ENCODE measurements at regions not wholly inside any gene's neighbourhood (a gene's known extent, or its start where the extent isn't known, plus 50 kb on each side); places are given as distances from the start of the nearest gene placed in this dataset.

DNA sequence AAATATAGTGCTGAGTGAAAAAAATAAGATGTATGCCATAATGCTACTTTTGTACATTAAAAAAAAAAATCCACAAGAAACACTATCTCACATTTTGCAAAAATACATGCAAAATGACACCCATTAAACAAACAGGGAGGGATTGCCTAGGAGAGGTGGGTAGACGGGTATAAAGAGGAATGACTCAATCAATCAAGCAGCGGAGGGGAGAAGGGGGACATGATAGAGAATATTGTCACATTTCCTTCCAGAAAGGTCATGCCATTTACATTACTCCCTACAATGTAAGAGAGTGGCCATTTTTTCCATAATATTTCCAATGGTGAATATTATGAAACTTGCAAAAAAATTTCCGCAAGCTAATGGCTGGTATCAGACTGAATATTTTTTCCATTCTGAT lies 542.3 kb upstream of the TNP1 start:
- Histone ChIP-seq H3K4me3 (no peak overlapping the region), H3K27ac (ENCODE audit: low read depth) (no peak overlapping the region), H3F3A (replicated peaks; ENCODE audit: low read depth) (no peaks in the 10 kb centered on the region), H3K4me1 (ENCODE audit: insufficient read depth) (peaks cover 16% of the 10 kb centered on the region), H3K36me3 (ENCODE audit: insufficient read depth) (no peaks in the 10 kb centered on the region), H3K79me2 (replicated peaks; ENCODE audit: insufficient read depth) (no peaks in the 10 kb centered on the region), H4K20me1 (replicated peaks; ENCODE audit: insufficient read depth) (no peaks in the 10 kb centered on the region), H3K27me3 (ENCODE audit: insufficient read depth) (no peaks in the 10 kb centered on the region), H3K4me2 (no peak overlapping the region), H3K9me2 (ENCODE audit: insufficient read depth) (0 out of 2 replicates have a peak, but pooled peaks cover 3% of the 10 kb centered on the region), H2AFZ (no peak overlapping the region)
- Mint-ChIP-seq H3K36me3 (ENCODE audit: low read depth) (no peaks in the 10 kb centered on the region), H3K27ac (no peak overlapping the region), H3K4me3 (no peak overlapping the region), H3K4me1 (peaks cover 18% of the 10 kb centered on the region), H3K9me3 (no peaks in the 10 kb centered on the region), H3K27me3 (ENCODE audit: insufficient read depth, low read depth, poor library complexity) (no peaks in the 10 kb centered on the region)
- no peak for ATAC-seq
- DNase-seq (ENCODE audit: low spot score), result no peak
- TF ChIP-seq CREB1 (CRISPR knock-in tag; IDR thresholded peaks at IDR 0.05; ENCODE audit: low read depth) (no peak), NANOG (IDR thresholded peaks at IDR 0.05; ENCODE audit: borderline replicate concordance) (no peak), POLR2AphosphoS5 (IDR thresholded peaks at IDR 0.05; ENCODE audit: low read depth) (no peak), ZNF331 (CRISPR knock-in tag; IDR thresholded peaks at IDR 0.05; ENCODE audit: low read depth) (no peak), EZH2phosphoT487 (IDR thresholded peaks at IDR 0.05; ENCODE audit: unreplicated experiment) (no peak), ZNF114 (CRISPR knock-in tag; IDR thresholded peaks at IDR 0.05) (no peak), JUNB (IDR thresholded peaks at IDR 0.05; ENCODE audit: unreplicated experiment) (no peak), EZH2 (IDR thresholded peaks at IDR 0.05; ENCODE audit: low read depth, unreplicated experiment) (no peak), STAT1 (IDR thresholded peaks at IDR 0.05; ENCODE audit: unreplicated experiment) (no peak)
- TF ChIP-seq, protein P1, sequence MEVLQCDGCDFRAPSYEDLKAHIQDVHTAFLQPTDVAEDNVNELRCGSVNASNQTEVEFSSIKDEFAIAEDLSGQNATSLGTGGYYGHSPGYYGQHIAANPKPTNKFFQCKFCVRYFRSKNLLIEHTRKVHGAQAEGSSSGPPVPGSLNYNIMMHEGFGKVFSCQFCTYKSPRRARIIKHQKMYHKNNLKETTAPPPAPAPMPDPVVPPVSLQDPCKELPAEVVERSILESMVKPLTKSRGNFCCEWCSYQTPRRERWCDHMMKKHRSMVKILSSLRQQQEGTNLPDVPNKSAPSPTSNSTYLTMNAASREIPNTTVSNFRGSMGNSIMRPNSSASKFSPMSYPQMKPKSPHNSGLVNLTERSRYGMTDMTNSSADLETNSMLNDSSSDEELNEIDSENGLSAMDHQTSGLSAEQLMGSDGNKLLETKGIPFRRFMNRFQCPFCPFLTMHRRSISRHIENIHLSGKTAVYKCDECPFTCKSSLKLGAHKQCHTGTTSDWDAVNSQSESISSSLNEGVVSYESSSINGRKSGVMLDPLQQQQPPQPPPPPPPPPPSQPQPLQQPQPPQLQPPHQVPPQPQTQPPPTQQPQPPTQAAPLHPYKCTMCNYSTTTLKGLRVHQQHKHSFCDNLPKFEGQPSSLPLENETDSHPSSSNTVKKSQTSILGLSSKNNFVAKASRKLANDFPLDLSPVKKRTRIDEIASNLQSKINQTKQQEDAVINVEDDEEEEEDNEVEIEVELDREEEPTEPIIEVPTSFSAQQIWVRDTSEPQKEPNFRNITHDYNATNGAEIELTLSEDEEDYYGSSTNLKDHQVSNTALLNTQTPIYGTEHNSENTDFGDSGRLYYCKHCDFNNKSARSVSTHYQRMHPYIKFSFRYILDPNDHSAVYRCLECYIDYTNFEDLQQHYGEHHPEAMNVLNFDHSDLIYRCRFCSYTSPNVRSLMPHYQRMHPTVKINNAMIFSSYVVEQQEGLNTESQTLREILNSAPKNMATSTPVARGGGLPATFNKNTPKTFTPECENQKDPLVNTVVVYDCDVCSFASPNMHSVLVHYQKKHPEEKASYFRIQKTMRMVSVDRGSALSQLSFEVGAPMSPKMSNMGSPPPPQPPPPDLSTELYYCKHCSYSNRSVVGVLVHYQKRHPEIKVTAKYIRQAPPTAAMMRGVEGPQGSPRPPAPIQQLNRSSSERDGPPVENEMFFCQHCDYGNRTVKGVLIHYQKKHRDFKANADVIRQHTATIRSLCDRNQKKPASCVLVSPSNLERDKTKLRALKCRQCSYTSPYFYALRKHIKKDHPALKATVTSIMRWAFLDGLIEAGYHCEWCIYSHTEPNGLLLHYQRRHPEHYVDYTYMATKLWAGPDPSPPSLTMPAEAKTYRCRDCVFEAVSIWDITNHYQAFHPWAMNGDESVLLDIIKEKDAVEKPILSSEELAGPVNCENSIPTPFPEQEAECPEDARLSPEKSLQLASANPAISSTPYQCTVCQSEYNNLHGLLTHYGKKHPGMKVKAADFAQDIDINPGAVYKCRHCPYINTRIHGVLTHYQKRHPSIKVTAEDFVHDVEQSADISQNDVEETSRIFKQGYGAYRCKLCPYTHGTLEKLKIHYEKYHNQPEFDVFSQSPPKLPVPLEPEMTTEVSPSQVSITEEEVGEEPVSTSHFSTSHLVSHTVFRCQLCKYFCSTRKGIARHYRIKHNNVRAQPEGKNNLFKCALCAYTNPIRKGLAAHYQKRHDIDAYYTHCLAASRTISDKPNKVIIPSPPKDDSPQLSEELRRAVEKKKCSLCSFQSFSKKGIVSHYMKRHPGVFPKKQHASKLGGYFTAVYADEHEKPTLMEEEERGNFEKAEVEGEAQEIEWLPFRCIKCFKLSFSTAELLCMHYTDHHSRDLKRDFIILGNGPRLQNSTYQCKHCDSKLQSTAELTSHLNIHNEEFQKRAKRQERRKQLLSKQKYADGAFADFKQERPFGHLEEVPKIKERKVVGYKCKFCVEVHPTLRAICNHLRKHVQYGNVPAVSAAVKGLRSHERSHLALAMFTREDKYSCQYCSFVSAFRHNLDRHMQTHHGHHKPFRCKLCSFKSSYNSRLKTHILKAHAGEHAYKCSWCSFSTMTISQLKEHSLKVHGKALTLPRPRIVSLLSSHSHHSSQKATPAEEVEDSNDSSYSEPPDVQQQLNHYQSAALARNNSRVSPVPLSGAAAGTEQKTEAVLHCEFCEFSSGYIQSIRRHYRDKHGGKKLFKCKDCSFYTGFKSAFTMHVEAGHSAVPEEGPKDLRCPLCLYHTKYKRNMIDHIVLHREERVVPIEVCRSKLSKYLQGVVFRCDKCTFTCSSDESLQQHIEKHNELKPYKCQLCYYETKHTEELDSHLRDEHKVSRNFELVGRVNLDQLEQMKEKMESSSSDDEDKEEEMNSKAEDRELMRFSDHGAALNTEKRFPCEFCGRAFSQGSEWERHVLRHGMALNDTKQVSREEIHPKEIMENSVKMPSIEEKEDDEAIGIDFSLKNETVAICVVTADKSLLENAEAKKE (CRISPR knock-in tag; IDR thresholded peaks at IDR 0.05), result no peak
- TF ChIP-seq, protein P2, sequence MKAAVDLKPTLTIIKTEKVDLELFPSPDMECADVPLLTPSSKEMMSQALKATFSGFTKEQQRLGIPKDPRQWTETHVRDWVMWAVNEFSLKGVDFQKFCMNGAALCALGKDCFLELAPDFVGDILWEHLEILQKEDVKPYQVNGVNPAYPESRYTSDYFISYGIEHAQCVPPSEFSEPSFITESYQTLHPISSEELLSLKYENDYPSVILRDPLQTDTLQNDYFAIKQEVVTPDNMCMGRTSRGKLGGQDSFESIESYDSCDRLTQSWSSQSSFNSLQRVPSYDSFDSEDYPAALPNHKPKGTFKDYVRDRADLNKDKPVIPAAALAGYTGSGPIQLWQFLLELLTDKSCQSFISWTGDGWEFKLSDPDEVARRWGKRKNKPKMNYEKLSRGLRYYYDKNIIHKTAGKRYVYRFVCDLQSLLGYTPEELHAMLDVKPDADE (IDR thresholded peaks at IDR 0.05), result no peak
- TF ChIP-seq, protein P3, sequence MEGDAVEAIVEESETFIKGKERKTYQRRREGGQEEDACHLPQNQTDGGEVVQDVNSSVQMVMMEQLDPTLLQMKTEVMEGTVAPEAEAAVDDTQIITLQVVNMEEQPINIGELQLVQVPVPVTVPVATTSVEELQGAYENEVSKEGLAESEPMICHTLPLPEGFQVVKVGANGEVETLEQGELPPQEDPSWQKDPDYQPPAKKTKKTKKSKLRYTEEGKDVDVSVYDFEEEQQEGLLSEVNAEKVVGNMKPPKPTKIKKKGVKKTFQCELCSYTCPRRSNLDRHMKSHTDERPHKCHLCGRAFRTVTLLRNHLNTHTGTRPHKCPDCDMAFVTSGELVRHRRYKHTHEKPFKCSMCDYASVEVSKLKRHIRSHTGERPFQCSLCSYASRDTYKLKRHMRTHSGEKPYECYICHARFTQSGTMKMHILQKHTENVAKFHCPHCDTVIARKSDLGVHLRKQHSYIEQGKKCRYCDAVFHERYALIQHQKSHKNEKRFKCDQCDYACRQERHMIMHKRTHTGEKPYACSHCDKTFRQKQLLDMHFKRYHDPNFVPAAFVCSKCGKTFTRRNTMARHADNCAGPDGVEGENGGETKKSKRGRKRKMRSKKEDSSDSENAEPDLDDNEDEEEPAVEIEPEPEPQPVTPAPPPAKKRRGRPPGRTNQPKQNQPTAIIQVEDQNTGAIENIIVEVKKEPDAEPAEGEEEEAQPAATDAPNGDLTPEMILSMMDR (conservative IDR thresholded peaks at IDR 0.05; ENCODE audit: low read depth in 2 of 2), result no peak
- TF ChIP-seq, protein P4, sequence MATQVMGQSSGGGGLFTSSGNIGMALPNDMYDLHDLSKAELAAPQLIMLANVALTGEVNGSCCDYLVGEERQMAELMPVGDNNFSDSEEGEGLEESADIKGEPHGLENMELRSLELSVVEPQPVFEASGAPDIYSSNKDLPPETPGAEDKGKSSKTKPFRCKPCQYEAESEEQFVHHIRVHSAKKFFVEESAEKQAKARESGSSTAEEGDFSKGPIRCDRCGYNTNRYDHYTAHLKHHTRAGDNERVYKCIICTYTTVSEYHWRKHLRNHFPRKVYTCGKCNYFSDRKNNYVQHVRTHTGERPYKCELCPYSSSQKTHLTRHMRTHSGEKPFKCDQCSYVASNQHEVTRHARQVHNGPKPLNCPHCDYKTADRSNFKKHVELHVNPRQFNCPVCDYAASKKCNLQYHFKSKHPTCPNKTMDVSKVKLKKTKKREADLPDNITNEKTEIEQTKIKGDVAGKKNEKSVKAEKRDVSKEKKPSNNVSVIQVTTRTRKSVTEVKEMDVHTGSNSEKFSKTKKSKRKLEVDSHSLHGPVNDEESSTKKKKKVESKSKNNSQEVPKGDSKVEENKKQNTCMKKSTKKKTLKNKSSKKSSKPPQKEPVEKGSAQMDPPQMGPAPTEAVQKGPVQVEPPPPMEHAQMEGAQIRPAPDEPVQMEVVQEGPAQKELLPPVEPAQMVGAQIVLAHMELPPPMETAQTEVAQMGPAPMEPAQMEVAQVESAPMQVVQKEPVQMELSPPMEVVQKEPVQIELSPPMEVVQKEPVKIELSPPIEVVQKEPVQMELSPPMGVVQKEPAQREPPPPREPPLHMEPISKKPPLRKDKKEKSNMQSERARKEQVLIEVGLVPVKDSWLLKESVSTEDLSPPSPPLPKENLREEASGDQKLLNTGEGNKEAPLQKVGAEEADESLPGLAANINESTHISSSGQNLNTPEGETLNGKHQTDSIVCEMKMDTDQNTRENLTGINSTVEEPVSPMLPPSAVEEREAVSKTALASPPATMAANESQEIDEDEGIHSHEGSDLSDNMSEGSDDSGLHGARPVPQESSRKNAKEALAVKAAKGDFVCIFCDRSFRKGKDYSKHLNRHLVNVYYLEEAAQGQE (IDR thresholded peaks at IDR 0.05; ENCODE audit: unreplicated experiment), result no peak
